Caco-2 (cell line): ENCODE measurements at regions not wholly inside any gene's neighbourhood (a gene's known extent, or its start where the extent isn't known, plus 50 kb on each side); places are given as distances from the start of the nearest gene placed in this dataset.

Experiments
- BruUV-seq: library from RNA; stranded (reverse); fragments of 400-500 nt; replicated peaks from 2 replicates; lab custom pipeline; 2021; lab: Mats Ljungman, UMichigan
- CTCF ChIA-PET: fragments of 300-600 bp; sonication (Branson Sonifier 250); formaldehyde crosslinking; loops from one replicate; lab custom pipeline; 2022; ENCODE audit warnings: antibody characterized with exemption; lab: Charles Lee
- POLR2A ChIA-PET: fragments of 300-600 bp; sonication (Branson Sonifier 250); formaldehyde crosslinking; loops from one replicate; lab custom pipeline; 2022; ENCODE audit warnings: antibody characterized with exemption; lab: Charles Lee
- DNase-seq, 2 experiments: peaks; one replicate each; pipeline versions ENCODE4 v3.0.0 to v3.0.0-alpha.2; 2020 to 2022
- H3K27me3 ChIP-seq: replicated peaks from 2 replicates; pipeline ENCODE4 v1.6.0; 2011; ENCODE audit warnings: low read length; ENCODE audit not compliant: control insufficient read depth, insufficient read depth
- H3K36me3 ChIP-seq: 2 replicates; pipeline ENCODE4 v1.5.1; 2011; ENCODE audit warnings: low read length; ENCODE audit not compliant: control insufficient read depth, insufficient read depth
- H3K4me1 ChIP-seq: fragments of 250-450 bp; sonication (Bioruptor Pico); 2 replicates; pipeline ENCODE4 v1.5.1; 2020; ENCODE audit warnings: mild to moderate bottlenecking
- H3K4me3 ChIP-seq: 2 replicates; pipeline ENCODE4 v1.5.1; 2011; ENCODE audit warnings: low read depth, mild to moderate bottlenecking, control low read depth, low read length
- H3K9me3 ChIP-seq: fragments of 250-450 bp; sonication (Bioruptor Pico); 2 replicates; pipeline ENCODE4 v1.5.1; 2020; ENCODE audit warnings: mild to moderate bottlenecking, moderate library complexity
- H3K27ac Mint-ChIP-seq: one replicate; pipeline ENCODE4 v1.8.0; 2022; ENCODE audit warnings: mixed read lengths; ENCODE audit not compliant: unreplicated experiment
- H3K27me3 Mint-ChIP-seq: one replicate; pipeline ENCODE4 v1.8.0; 2022; ENCODE audit warnings: mixed read lengths; ENCODE audit not compliant: insufficient read depth, unreplicated experiment
- H3K36me3 Mint-ChIP-seq: one replicate; pipeline ENCODE4 v1.8.0; 2022; ENCODE audit warnings: mild to moderate bottlenecking, mixed read lengths; ENCODE audit not compliant: insufficient read depth, unreplicated experiment
- H3K4me1 Mint-ChIP-seq: one replicate; pipeline ENCODE4 v1.8.0; 2022; ENCODE audit warnings: low read depth, mixed read lengths; ENCODE audit not compliant: unreplicated experiment
- H3K4me3 Mint-ChIP-seq: one replicate; pipeline ENCODE4 v1.8.0; 2022; ENCODE audit warnings: mild to moderate bottlenecking, moderate library complexity, mixed read lengths; ENCODE audit not compliant: unreplicated experiment
- H3K9me3 Mint-ChIP-seq: one replicate; pipeline ENCODE4 v1.8.0; 2022; ENCODE audit warnings: mixed read lengths; ENCODE audit not compliant: unreplicated experiment
- CTCF ChIP-seq, 2 experiments: fragments of 200-600 bp in 1 of 2; IDR thresholded peaks; 1 replicate in 1 of 2; 2 replicates in 1 of 2; pipeline versions ENCODE4 v1.5.1 to v1.8.0; 2011 to 2022; ENCODE audit warnings: antibody characterized with exemption in 1 of 2, control low read depth in 1 of 2, inconsistent platforms in 1 of 2, low read depth in 1 of 2, low read length in 1 of 2, mild to moderate bottlenecking in 1 of 2, moderate library complexity in 1 of 2; ENCODE audit not compliant: insufficient read depth in 1 of 2, severe bottlenecking in 1 of 2, unreplicated experiment in 1 of 2
- intact Hi-C: fragments of 100-400 bp; cut with micrococcal nuclease; formaldehyde crosslinking; loops from one replicate; pipeline ENCODE4 v1.10.0; 2022; ENCODE audit not compliant: unreplicated experiment

GRCh38 chr15:60138397-60138968 lies 134.4 kb downstream of the FOXB1 start:
- Histone ChIP-seq H3K4me3 (no peak overlapping the region), H3K9me3 (no peaks in the 10 kb centered on the region), H3K36me3 (no peaks in the 10 kb centered on the region), H3K27me3 (no peaks in the 10 kb centered on the region), H3K4me1 (no peaks in the 10 kb centered on the region)
- DNase-seq = no peak
- Mint-ChIP-seq H3K9me3 (no peaks in the 10 kb centered on the region), H3K36me3 (no peaks in the 10 kb centered on the region), H3K4me1 (no peaks in the 10 kb centered on the region), H3K27me3 (peaks cover 9% of the 10 kb centered on the region), H3K4me3 (no peak overlapping the region), H3K27ac (no peak overlapping the region)
- intact Hi-C loops = no loop called here
- POLR2A ChIA-PET = no interaction called here
- no TSS peak for BruUV-seq
- TF ChIP-seq CTCF (IDR thresholded peaks at IDR 0.05; ENCODE audit: insufficient read depth in 1 of 2, low read depth in 1 of 2, low read length in 1 of 2, severe bottlenecking in 1 of 2, unreplicated experiment in 1 of 2) = no peak
- CTCF ChIA-PET = no interaction called here

GRCh38 chr15:60152386-60152785 lies 148.3 kb downstream of the FOXB1 start:
- peaks cover 11% of the 10 kb centered on the region for H3K27me3 Mint-ChIP-seq
- no peak for DNase-seq
- Histone ChIP-seq H3K36me3 (no peaks in the 10 kb centered on the region), H3K9me3 (no peaks in the 10 kb centered on the region), H3K27me3 (no peaks in the 10 kb centered on the region; the same call in 1 of the 2 replicates), H3K4me3 (no peak overlapping the region), H3K4me1 (no peaks in the 10 kb centered on the region)
- H3K36me3 Mint-ChIP-seq = no peaks in the 10 kb centered on the region
- H3K4me3 Mint-ChIP-seq = no peak overlapping the region
- CTCF ChIA-PET = no interaction called here
- BruUV-seq = no TSS peak
- no peaks in the 10 kb centered on the region for H3K9me3 Mint-ChIP-seq
- no peak overlapping the region for H3K27ac Mint-ChIP-seq
- TF ChIP-seq CTCF (IDR thresholded peaks at IDR 0.05; ENCODE audit: insufficient read depth in 1 of 2, low read depth in 1 of 2, low read length in 1 of 2, severe bottlenecking in 1 of 2, unreplicated experiment in 1 of 2) = no peak
- no peaks in the 10 kb centered on the region for H3K4me1 Mint-ChIP-seq
- POLR2A ChIA-PET = no interaction called here
- intact Hi-C loops = no loop called here

GRCh38 chr15:60154764-60155325 lies 150.7 kb downstream of the FOXB1 start:
- DNase-seq = no peak
- Histone ChIP-seq H3K9me3 (no peaks in the 10 kb centered on the region), H3K4me3 (no peak overlapping the region), H3K36me3 (no peaks in the 10 kb centered on the region), H3K4me1 (no peaks in the 10 kb centered on the region), H3K27me3 (no peaks in the 10 kb centered on the region; the same call in 1 of the 2 replicates)
- no peaks in the 10 kb centered on the region for H3K9me3 Mint-ChIP-seq
- H3K27ac Mint-ChIP-seq = no peak overlapping the region
- H3K36me3 Mint-ChIP-seq = no peaks in the 10 kb centered on the region
- H3K27me3 Mint-ChIP-seq = peaks cover 16% of the 10 kb centered on the region
- no peaks in the 10 kb centered on the region for H3K4me1 Mint-ChIP-seq
- TF ChIP-seq CTCF (IDR thresholded peaks at IDR 0.05; ENCODE audit: insufficient read depth in 1 of 2, low read depth in 1 of 2, low read length in 1 of 2, severe bottlenecking in 1 of 2, unreplicated experiment in 1 of 2) = no peak
- intact Hi-C loops = no loop called here
- ChIA-PET POLR2A (no interaction called here), CTCF (no interaction called here)
- BruUV-seq = no TSS peak
- H3K4me3 Mint-ChIP-seq = no peak overlapping the region
